NCI-H510A treated with DMSO at 0.1 percent for 48 hours (cell line): ENCODE measurements at regions not wholly inside any gene's neighbourhood (a gene's known extent, or its start where the extent isn't known, plus 50 kb on each side); places are given as distances from the start of the nearest gene placed in this dataset.

Experiments used
- DNase-seq: peaks from one replicate; lab custom pipeline; 2025; lab: John Stamatoyannopoulos, UW

GRCh38 chr7:155360495-155361345 is 63.0 kb downstream of the INSIG1 start:
- DNase-seq, result no peak

GRCh38 chr7:155361346-155361680 is 63.6 kb downstream of the INSIG1 start:
- DNase-seq, result no peak

GRCh38 chr7:155361947-155362346 is 64.3 kb downstream of the INSIG1 start:
- DNase-seq, result no peak

DNA sequence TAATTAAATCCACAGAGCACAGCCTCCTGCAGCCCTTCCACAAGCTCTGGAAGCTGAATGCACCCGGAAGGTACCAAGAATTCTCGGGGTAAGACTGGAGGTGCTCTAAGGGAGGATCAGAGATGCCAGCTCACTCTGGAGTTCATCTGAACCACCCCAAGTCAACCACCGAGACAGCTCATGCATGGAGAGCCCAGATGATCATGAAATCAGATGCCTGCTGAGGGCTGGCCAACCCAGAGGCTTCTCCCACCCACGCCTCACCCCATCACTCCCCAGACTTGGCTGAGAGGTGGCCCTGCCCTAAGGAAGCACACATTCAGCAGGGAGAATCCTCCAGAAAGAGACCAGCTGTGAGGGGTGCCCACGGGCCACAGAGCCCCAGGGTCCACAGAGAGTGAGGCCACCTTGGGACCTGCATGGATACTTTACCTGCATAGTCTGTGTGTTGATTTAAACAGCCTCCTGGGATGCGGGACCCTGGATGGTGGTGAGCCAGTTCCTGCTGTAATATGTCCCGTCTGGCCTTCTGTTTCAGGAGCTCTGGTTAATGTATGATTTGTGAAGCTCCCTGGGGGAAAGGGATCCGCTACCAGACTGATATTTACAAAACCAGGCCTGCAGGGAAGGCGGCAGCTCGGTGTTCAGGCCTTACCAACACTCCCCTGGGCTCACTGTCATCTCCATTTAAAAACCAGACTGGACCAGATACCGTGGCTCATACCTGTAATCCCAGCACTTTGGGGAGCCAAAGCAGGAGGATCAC is 64.9 kb downstream of the INSIG1 start:
- DNase-seq, result no peak

DNA sequence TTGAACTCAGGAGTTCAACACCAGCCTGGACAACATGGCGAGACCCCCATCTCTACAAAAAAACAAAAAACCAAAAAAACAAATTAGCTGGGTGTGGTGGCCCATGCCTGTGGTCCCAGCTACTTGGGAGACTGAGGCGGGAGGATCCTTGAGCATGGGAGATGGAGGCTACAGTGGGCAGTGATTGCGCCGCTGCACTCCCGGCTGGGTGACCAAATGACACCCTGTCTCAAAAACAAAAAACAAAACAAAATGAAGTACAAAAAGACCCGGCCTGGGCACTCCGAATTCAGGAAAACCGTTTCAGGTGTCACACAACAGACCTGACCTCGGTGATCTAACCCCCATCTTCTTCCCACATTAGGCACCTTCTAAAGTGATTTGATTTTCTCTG is 65.5 kb downstream of the INSIG1 start:
- DNase-seq, result no peak

DNA sequence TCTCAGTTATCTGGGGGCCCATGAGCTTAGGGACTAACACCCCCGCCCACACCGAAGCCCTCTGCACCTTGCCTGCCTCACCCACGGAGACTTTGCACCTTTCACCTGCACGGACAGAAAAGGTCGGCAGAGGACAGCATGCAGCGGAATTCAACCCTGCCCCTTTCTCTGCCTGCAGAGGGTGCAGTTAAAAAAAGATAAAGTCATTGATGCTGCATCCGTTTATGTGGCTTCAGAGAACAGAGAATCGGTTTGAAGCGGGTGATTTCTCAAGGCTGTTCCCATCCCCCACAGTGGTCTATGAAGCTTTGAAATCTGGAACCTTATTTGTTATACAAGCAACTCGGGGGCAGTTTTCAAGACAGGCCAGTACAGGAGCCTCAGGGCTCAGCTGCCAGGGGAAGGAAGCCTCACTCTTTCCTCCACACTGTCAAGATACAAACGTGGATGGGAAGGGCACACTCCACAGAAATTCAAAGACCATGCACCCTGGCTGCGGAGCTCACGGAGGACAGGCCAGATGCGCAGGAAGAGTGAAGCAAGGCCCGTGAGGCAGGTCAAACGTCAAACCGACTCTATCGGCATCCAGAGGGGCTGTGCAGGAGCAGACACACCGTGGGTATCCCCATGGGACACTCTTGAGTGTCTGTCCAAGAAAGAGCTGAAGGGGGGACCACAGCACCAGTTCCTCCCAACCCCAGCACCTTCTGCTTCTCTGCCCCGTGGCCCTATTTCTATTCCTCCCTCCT is 66.3 kb downstream of the INSIG1 start:
- DNase-seq, result no peak

DNA sequence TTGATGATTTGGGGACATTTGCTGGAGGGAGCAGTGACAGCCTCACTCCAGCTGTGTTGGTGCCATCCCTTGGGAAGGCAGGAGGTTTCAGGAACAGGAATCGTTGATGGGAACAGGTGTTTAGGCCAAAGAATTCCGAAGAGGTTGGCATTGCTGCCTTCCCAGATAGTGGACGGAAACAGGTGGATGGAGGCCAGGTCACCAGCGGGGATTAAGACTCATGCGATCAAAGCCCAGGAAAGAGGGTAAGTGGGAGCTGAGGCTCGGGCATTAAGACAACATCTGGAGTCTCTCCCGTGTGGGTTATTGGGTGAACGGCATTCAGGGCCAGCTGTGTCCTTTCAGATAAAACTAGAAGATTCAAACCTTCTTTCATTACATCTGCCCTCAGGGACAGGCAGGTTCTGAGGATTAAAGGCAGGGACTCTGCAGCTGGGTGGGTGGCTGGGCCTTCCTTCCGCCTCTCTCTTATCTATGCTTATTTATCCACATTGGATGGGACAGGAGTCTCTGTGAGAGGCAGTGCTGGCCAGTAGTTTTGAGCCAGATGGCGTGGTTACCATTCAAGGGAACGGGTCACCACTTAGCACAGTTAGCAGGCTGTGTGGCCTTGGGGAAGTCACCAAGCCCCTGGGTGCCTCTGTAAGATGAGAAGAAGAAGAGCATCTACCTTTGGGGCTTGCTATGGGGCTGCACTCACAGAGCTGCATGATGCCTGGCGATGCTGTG is 67.6 kb downstream of the INSIG1 start:
- no peak for DNase-seq

- DNase-seq, result no peak
These were observed 71.4 kb downstream of the INSIG1 start for GRCh38 chr7:155368894-155369600.

DNA sequence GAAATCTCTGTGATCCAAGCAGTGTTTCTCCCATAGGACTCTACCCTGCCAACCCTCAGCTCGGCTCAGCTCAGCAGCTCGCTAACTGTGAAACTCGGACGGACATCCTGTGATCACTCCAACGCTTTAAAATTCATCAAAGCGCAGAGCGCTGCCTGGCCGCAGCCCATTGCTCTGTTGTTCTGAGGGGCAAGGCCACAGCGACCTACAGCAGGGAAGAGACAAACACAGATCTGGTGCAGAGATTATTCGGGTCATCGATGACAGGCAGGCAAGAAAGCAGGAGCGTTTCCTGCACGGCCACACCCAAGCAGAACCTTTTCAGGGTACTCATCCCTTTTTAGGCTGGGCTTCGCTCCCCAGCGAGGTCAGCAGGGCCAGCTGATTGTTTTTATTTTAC is 72.1 kb downstream of the INSIG1 start:
- no peak for DNase-seq

DNA sequence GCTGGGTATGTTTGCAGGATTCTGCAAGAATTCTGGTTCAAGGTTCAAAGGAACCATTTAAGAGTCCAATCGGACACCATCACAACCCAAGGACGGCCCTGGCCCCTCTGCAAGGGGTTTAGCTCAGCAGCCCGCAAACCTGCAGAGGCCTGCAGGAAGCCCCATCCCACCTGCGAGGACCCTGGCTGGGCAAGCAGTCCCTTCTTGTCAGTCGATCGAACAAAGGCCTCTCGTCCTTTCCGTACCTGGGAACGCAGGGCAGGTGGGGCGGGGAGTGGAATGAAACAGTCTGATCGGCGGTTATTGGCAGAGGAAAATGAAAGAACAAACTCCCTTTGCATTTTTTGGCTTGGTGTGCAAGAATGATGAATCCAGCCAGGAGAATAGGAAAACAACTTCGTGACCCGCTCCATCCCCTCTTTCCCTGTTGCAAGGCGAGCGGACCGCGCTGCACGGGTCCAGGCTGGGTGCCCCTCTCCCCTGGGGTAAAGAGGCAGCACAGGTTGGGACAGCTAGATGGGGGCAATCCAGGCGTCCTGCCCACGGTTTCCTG is 73.7 kb downstream of the INSIG1 start:
- DNase-seq, result no peak

GRCh38 chr7:155371884-155372781 is 74.5 kb downstream of the INSIG1 start:
- no peak for DNase-seq

DNA sequence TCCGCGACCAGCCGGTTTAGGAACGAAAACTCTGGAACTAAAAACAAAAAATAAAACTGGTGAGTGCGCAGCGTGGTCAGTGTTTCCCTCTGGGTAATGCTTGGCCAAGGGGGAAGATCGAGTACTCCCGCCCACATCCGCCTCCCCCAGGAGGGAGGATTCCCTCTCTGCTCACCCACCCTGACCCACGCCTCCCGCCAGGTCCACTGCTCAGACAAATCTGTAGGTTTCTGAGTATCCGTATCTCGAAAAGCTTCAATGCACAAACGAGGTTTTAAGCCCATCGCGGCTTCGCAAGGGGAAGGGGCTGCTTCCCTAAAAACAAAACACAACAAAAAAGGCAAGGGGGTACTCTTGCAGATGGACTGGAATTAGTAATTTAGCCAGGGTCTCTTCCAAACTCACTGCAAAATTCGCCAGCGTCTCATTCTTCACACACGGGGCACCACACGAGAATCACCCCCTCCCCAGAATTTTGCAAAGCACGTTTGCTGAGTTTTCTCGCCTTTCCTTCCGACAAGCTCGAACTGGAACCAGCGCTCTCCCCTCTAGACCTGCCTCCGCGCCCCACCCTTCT is 75.2 kb downstream of the INSIG1 start:
- no peak for DNase-seq

DNA sequence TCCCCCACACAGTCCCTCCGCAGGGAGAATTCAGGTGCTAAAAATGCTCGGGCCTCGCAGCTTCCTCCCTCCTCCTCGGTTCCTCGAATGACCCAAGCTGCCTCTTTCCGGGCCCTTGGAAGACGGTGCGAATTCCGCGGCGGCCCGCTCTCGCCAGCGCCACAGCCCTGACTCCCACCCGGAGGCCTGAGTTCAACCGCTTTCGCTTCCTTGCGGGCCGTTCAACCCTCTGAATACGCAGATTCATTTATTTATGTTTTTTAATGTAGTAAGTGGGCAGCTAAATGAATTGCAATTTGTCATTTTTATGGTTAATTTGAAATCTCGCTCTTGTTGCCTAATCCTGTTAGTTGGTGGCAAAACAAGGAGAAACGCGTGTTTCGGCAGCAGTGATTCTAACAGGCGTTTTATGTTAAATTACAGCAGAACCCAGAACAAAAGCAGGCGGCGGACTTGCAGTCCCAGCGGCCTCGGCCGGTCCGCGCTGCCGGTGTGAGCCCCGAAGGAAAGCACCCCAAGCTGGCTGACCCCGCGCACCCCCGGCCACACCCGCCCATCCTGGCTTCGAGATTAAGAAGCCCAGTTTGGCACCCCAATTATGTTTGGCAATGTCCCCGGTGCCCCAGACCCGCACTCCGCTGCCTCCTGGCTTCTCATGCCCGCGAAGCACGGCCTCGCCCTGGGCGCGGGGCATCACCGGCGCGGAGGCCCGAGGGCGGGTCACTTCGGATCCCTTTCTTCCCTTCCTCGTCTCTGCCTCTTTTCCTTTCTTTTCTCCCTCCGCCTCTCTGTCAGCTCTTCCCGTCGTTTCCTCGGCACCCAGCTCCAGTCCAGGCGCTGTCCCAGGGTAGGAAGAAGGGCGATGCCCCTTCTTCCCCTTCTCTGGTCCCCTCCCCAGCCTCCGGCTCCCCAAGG is 75.9 kb downstream of the INSIG1 start:
- no peak for DNase-seq

GRCh38 chr7:155374276-155375252 is 76.9 kb downstream of the INSIG1 start:
- DNase-seq, result no peak

GRCh38 chr7:155375337-155376277 is 77.9 kb downstream of the INSIG1 start:
- DNase-seq, result no peak
